GM23338 (cell line): ENCODE measurements at regions not wholly inside any gene's neighbourhood (a gene's known extent, or its start where the extent isn't known, plus 50 kb on each side); places are given as distances from the start of the nearest gene placed in this dataset.

ENCODE experiments used
- ATAC-seq: fragments of 200-7000 bp; cut with Tn5 transposase; 3 replicates; pipeline ENCODE4 v1.9.1; 2020
- DNase-seq: peaks from one replicate; pipeline ENCODE4 v3.0.0-alpha.2; 2015; ENCODE audit warnings: low spot score
- H2AFZ ChIP-seq: fragments of 200-600 bp; sonication (generic); 2 replicates; pipeline ENCODE4 v1.8.0; 2016; ENCODE audit warnings: antibody characterized with exemption, mild to moderate bottlenecking, moderate library complexity
- H3F3A ChIP-seq: fragments of 200-600 bp; sonication (generic); replicated peaks from 2 replicates; pipeline ENCODE4 v1.8.0; 2017; ENCODE audit warnings: antibody characterized with exemption, mixed run types, low read depth
- H3K27ac ChIP-seq: fragments of 200-600 bp; sonication (generic); 2 replicates; pipeline ENCODE4 v1.6.1; 2016; ENCODE audit warnings: low read depth
- H3K27me3 ChIP-seq: fragments of 200-600 bp; sonication (generic); 2 replicates; pipeline ENCODE4 v1.8.0; 2016; ENCODE audit warnings: mild to moderate bottlenecking, mixed run types, moderate library complexity; ENCODE audit not compliant: insufficient read depth
- H3K36me3 ChIP-seq: fragments of 200-600 bp; sonication (generic); 2 replicates; pipeline ENCODE4 v1.8.0; 2016; ENCODE audit warnings: mild to moderate bottlenecking; ENCODE audit not compliant: insufficient read depth
- H3K4me1 ChIP-seq: fragments of 200-600 bp; sonication (generic); 2 replicates; pipeline ENCODE4 v1.8.0; 2016; ENCODE audit warnings: mild to moderate bottlenecking, moderate library complexity; ENCODE audit not compliant: insufficient read depth
- H3K4me2 ChIP-seq: fragments of 200-600 bp; sonication (generic); 2 replicates; pipeline ENCODE4 v1.7.1; 2017; ENCODE audit warnings: mixed run types
- H3K4me3 ChIP-seq: fragments of 200-600 bp; sonication (generic); 2 replicates; pipeline ENCODE4 v1.6.1; 2016; ENCODE audit warnings: mixed run types
- H3K79me2 ChIP-seq: fragments of 200-600 bp; sonication (generic); replicated peaks from 2 replicates; pipeline ENCODE4 v1.8.0; 2017; ENCODE audit warnings: mild to moderate bottlenecking; ENCODE audit not compliant: insufficient read depth
- H3K9me2 ChIP-seq: fragments of 200-600 bp; sonication (generic); 2 replicates; pipeline ENCODE4 v1.8.0; 2017; ENCODE audit not compliant: insufficient read depth
- H4K20me1 ChIP-seq: fragments of 200-600 bp; sonication (generic); replicated peaks from 2 replicates; pipeline ENCODE4 v1.8.0; 2017; ENCODE audit warnings: mild to moderate bottlenecking; ENCODE audit not compliant: insufficient read depth
- H3K27ac Mint-ChIP-seq: 2 replicates; pipeline ENCODE4 v1.8.0; 2020; ENCODE audit warnings: inconsistent platforms, mild to moderate bottlenecking, moderate library complexity, mixed read lengths
- H3K27me3 Mint-ChIP-seq: 3 replicates; pipeline ENCODE4 v1.8.0; 2022; ENCODE audit warnings: low read depth, mild to moderate bottlenecking, moderate library complexity, mixed read lengths, inconsistent platforms; ENCODE audit not compliant: insufficient read depth, poor library complexity
- H3K36me3 Mint-ChIP-seq: 3 replicates; pipeline ENCODE4 v1.8.0; 2021; ENCODE audit warnings: low read depth, mild to moderate bottlenecking, inconsistent platforms, moderate library complexity, mixed read lengths
- H3K4me1 Mint-ChIP-seq: 3 replicates; pipeline ENCODE4 v1.8.0; 2020; ENCODE audit warnings: mild to moderate bottlenecking, inconsistent platforms, mixed read lengths
- H3K4me3 Mint-ChIP-seq: 3 replicates; pipeline ENCODE4 v1.8.0; 2021; ENCODE audit warnings: moderate library complexity, mild to moderate bottlenecking, inconsistent platforms, mixed read lengths
- H3K9me3 Mint-ChIP-seq: 3 replicates; pipeline ENCODE4 v1.8.0; 2020; ENCODE audit warnings: moderate library complexity, mild to moderate bottlenecking, inconsistent platforms, mixed read lengths
- CREB1 ChIP-seq: fragments of 250-450 bp; sonication (Bioruptor Pico); IDR thresholded peaks from 2 replicates; pipeline ENCODE4 v1.5.0; 2020; ENCODE audit warnings: low read depth, mild to moderate bottlenecking, moderate library complexity
- EZH2 ChIP-seq: fragments of 200-600 bp; sonication (generic); IDR thresholded peaks from one replicate; pipeline ENCODE4 v1.8.0; 2017; ENCODE audit warnings: antibody characterized with exemption, mild to moderate bottlenecking, low read depth; ENCODE audit not compliant: unreplicated experiment
- NANOG ChIP-seq: IDR thresholded peaks from 2 replicates; pipeline ENCODE4 v1.6.1; 2016; ENCODE audit warnings: antibody characterized with exemption, borderline replicate concordance
- POLR2AphosphoS5 ChIP-seq: IDR thresholded peaks from 2 replicates; pipeline ENCODE4 v1.6.1; 2016; ENCODE audit warnings: antibody characterized with exemption, low read depth
- ZNF114 ChIP-seq: fragments of 250-450 bp; sonication (Bioruptor Pico); IDR thresholded peaks from 2 replicates; pipeline ENCODE4 v1.5.0; 2020; ENCODE audit warnings: mild to moderate bottlenecking, moderate library complexity
- ZNF462 ChIP-seq: fragments of 250-450 bp; sonication (Bioruptor Pico); IDR thresholded peaks from 2 replicates; pipeline ENCODE4 v1.5.0; 2020; ENCODE audit warnings: mild to moderate bottlenecking, moderate library complexity
- TF ChIP-seq, protein P1 (sequence below), 2 experiments: fragments of 200-600 bp in 1 of 2; sonication (generic) in 1 of 2; conservative IDR thresholded peaks; 2 replicates each; pipeline versions ENCODE4 v1.5.1 to v1.6.1; 2016 to 2017; ENCODE audit warnings: antibody characterized with exemption in 2 of 2, low read depth in 2 of 2, mild to moderate bottlenecking in 2 of 2, moderate library complexity in 1 of 2
- TF ChIP-seq, protein P2 (sequence below): IDR thresholded peaks from one replicate; pipeline ENCODE4 v1.6.1; 2018; ENCODE audit warnings: antibody characterized with exemption; ENCODE audit not compliant: unreplicated experiment

- TF ChIP-seq, protein P1, sequence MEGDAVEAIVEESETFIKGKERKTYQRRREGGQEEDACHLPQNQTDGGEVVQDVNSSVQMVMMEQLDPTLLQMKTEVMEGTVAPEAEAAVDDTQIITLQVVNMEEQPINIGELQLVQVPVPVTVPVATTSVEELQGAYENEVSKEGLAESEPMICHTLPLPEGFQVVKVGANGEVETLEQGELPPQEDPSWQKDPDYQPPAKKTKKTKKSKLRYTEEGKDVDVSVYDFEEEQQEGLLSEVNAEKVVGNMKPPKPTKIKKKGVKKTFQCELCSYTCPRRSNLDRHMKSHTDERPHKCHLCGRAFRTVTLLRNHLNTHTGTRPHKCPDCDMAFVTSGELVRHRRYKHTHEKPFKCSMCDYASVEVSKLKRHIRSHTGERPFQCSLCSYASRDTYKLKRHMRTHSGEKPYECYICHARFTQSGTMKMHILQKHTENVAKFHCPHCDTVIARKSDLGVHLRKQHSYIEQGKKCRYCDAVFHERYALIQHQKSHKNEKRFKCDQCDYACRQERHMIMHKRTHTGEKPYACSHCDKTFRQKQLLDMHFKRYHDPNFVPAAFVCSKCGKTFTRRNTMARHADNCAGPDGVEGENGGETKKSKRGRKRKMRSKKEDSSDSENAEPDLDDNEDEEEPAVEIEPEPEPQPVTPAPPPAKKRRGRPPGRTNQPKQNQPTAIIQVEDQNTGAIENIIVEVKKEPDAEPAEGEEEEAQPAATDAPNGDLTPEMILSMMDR (conservative IDR thresholded peaks at IDR 0.05; ENCODE audit: low read depth in 2 of 2): no peak
Observed at GRCh38 chr16:29311461-29312344, 94.8 kb downstream of the NPIPB11 start (continued).

DNA sequence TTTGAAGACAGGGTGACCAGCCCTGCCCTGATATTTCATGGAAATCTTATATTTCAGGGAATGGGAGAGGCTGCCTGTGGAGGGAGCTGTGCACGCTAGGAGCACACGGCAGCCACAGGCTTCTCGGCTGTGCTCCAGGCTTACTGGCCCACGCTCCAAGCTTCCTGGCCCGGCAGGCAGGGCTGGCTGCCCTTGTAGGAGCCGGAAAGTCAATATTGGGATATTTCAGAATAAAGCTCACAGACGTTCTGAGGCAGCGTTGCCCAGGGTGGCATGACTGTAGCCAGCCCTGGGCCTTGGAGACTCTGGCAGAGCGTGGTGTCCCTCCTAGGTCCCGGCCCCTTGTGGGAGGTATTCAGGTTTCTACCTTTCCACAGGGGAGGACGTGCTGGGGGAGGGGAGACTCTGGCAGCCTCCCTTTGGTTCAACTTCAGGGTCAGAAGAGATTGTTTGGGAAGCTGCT, 95.6 kb downstream of the NPIPB11 start:
- Mint-ChIP-seq H3K4me3 (no peak overlapping the region), H3K27me3 (peaks cover 8% of the 10 kb centered on the region), H3K9me3 (no peaks in the 10 kb centered on the region), H3K36me3 (no peaks in the 10 kb centered on the region), H3K27ac (no peak overlapping the region), H3K4me1 (peaks cover 8% of the 10 kb centered on the region; the same call in 2 of the 3 replicates)
- Histone ChIP-seq H3K4me2 (no peak overlapping the region), H2AFZ (no peak overlapping the region), H3K9me2 (no peaks in the 10 kb centered on the region), H3K27ac (no peak overlapping the region), H3K36me3 (no peaks in the 10 kb centered on the region), H3K4me3 (no peak overlapping the region), H3F3A (no peaks in the 10 kb centered on the region), H3K4me1 (no peaks in the 10 kb centered on the region), H4K20me1 (no peaks in the 10 kb centered on the region), H3K79me2 (no peaks in the 10 kb centered on the region), H3K27me3 (no peaks in the 10 kb centered on the region)
- ATAC-seq (peak; percentile 47), DNase-seq (no peak)
- TF ChIP-seq, protein P2, sequence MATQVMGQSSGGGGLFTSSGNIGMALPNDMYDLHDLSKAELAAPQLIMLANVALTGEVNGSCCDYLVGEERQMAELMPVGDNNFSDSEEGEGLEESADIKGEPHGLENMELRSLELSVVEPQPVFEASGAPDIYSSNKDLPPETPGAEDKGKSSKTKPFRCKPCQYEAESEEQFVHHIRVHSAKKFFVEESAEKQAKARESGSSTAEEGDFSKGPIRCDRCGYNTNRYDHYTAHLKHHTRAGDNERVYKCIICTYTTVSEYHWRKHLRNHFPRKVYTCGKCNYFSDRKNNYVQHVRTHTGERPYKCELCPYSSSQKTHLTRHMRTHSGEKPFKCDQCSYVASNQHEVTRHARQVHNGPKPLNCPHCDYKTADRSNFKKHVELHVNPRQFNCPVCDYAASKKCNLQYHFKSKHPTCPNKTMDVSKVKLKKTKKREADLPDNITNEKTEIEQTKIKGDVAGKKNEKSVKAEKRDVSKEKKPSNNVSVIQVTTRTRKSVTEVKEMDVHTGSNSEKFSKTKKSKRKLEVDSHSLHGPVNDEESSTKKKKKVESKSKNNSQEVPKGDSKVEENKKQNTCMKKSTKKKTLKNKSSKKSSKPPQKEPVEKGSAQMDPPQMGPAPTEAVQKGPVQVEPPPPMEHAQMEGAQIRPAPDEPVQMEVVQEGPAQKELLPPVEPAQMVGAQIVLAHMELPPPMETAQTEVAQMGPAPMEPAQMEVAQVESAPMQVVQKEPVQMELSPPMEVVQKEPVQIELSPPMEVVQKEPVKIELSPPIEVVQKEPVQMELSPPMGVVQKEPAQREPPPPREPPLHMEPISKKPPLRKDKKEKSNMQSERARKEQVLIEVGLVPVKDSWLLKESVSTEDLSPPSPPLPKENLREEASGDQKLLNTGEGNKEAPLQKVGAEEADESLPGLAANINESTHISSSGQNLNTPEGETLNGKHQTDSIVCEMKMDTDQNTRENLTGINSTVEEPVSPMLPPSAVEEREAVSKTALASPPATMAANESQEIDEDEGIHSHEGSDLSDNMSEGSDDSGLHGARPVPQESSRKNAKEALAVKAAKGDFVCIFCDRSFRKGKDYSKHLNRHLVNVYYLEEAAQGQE: no peak
- TF ChIP-seq ZNF462 (no peak), POLR2AphosphoS5 (no peak), CREB1 (CRISPR knock-in tag) (no peak), ZNF114 (no peak), EZH2 (no peak), NANOG (no peak)
- TF ChIP-seq, protein P1 (conservative IDR thresholded peaks at IDR 0.05; ENCODE audit: low read depth in 2 of 2): no peak
